ENCODE measurements at regions not wholly inside any gene's neighbourhood (a gene's known extent, or its start where the extent isn't known, plus 50 kb on each side); places are given as distances from the start of the nearest gene placed in this dataset.

DNA sequence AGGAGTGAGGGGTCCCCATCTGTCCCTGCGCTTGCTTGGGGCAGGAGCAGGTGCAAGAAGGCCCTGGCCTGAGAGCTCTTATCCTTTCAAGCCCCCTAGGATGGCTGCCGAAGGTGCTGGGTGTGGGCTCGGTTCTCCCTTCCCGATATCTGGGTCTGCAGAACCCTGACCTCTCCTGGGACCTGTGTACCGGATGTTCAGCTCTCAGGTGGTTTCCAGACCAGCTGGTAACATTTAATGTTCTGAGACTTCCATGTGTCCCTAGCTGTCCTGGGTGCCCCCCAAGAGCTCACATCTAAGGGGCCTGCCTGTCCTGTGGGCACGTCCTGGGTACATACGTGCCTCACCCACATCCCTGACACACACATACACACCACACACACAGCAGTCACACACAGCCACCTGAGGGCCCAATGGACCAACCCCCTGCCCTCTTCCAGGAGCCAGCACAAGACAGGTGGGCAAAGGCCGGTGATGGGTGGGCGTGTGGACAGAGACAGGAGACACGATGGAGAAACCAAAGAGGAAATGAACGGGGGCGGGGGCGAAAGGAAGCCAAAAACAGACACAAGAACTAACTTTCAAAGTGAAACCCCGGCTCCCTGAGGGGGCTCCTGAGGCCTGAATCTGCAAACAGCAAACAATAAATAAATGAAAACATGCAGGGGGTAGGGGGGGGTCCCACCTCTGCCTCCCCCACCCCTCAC is 124.3 kb downstream of the PTPRS start:
- TF ChIP-seq POLR2AphosphoS5 (IDR thresholded peaks at IDR 0.05; ENCODE audit: low read depth, low read length) (no peak), EP300 (IDR thresholded peaks at IDR 0.05; ENCODE audit: borderline replicate concordance in 1 of 2, low read depth in 1 of 2, low read length in 1 of 2) (no peak), GATA2 (CRISPR knock-in tag; IDR thresholded peaks at IDR 0.05) (no peak), NRF1 (IDR thresholded peaks at IDR 0.05; ENCODE audit: low read depth, low read length) (no peak), TEAD4 (IDR thresholded peaks at IDR 0.05; ENCODE audit: borderline replicate concordance, insufficient read depth) (no peak)
- Histone ChIP-seq H3F3A (replicated peaks; ENCODE audit: insufficient read depth) (no peaks in the 10 kb centered on the region), H2AFZ (ENCODE audit: low read depth) (no peak overlapping the region), H3K4me1 (ENCODE audit: control insufficient read depth in 1 of 2, insufficient read depth in 2 of 2, low read depth in 1 of 2, low read length in 1 of 2) (no peaks in the 10 kb centered on the region), H3K4me2 (no peak overlapping the region), H4K20me1 (ENCODE audit: insufficient read depth) (no peaks in the 10 kb centered on the region), H3K27ac (ENCODE audit: low read depth in 2 of 2, low read length in 1 of 2) (no peak overlapping the region), H3K4me3 (ENCODE audit: low read depth in 2 of 2, low read length in 1 of 2) (no peak overlapping the region), H3K9me3 (no peaks in the 10 kb centered on the region), H3K79me2 (ENCODE audit: insufficient read depth) (no peaks in the 10 kb centered on the region), H3K9ac (no peak overlapping the region), H3K9me2 (no peaks in the 10 kb centered on the region), H3K27me3 (ENCODE audit: insufficient read depth) (no peaks in the 10 kb centered on the region), H3K36me3 (replicated peaks in 1 of 2; ENCODE audit: control insufficient read depth in 1 of 2, insufficient read depth in 2 of 2, low read length in 1 of 2) (peaks cover 55 to 93% of the 10 kb centered on the region in 2 experiments)
- WGBS (ENCODE audit: low lambda C conversion rate) = 94% methylated on average over 11 of the region's 14 CpGs
- DNase-seq = no peak
- CTCF ChIA-PET = interaction anchor here (1.0 kb wide), 1 partner anchor 16 kb away, joined by 4 read pairs; no protein-coding TSS in a partner anchor
- POLR2A ChIA-PET = no interaction called here

GRCh38 chr19:5215431-5215830 is 125.2 kb downstream of the PTPRS start:
- ChIA-PET POLR2A (no interaction called here), CTCF (interaction anchor here (1.0 kb wide), 1 partner anchor 167 kb away, joined by 4 read pairs; no protein-coding TSS in a partner anchor)
- no peak overlapping the region for H3K4me3 ChIP-seq (ENCODE audit: low read depth in 2 of 2, low read length in 1 of 2)
- no peaks in the 10 kb centered on the region for H3K27me3 ChIP-seq (ENCODE audit: insufficient read depth)
- peaks cover 61 to 93% of the 10 kb centered on the region in 2 experiments for H3K36me3 ChIP-seq (replicated peaks in 1 of 2; ENCODE audit: control insufficient read depth in 1 of 2, insufficient read depth in 2 of 2, low read length in 1 of 2)
- TF ChIP-seq, protein P1, sequence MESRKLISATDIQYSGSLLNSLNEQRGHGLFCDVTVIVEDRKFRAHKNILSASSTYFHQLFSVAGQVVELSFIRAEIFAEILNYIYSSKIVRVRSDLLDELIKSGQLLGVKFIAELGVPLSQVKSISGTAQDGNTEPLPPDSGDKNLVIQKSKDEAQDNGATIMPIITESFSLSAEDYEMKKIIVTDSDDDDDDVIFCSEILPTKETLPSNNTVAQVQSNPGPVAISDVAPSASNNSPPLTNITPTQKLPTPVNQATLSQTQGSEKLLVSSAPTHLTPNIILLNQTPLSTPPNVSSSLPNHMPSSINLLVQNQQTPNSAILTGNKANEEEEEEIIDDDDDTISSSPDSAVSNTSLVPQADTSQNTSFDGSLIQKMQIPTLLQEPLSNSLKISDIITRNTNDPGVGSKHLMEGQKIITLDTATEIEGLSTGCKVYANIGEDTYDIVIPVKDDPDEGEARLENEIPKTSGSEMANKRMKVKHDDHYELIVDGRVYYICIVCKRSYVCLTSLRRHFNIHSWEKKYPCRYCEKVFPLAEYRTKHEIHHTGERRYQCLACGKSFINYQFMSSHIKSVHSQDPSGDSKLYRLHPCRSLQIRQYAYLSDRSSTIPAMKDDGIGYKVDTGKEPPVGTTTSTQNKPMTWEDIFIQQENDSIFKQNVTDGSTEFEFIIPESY (IDR thresholded peaks at IDR 0.05; ENCODE audit: borderline replicate concordance, low read depth) = no peak
- no peak for TF ChIP-seq SIN3A (IDR thresholded peaks at IDR 0.05; ENCODE audit: borderline replicate concordance, low read depth, low read length)
- H3K4me2 ChIP-seq = no peak overlapping the region
- no peak for DNase-seq
- no peaks in the 10 kb centered on the region for H3K9me3 ChIP-seq
- WGBS (ENCODE audit: low lambda C conversion rate) = 92% methylated on average over 15 of the region's 18 CpGs
- H3K27ac ChIP-seq (ENCODE audit: low read depth in 2 of 2, low read length in 1 of 2) = no peak overlapping the region
- no peaks in the 10 kb centered on the region for H3F3A ChIP-seq (replicated peaks; ENCODE audit: insufficient read depth)
- no peaks in the 10 kb centered on the region for H3K9me2 ChIP-seq
- no peaks in the 10 kb centered on the region for H3K4me1 ChIP-seq (ENCODE audit: control insufficient read depth in 1 of 2, insufficient read depth in 2 of 2, low read depth in 1 of 2, low read length in 1 of 2)
- no peaks in the 10 kb centered on the region for H3K79me2 ChIP-seq (ENCODE audit: insufficient read depth)
- no peak overlapping the region for H3K9ac ChIP-seq
- no peaks in the 10 kb centered on the region for H4K20me1 ChIP-seq (ENCODE audit: insufficient read depth)
- H2AFZ ChIP-seq (ENCODE audit: low read depth) = no peak overlapping the region

DNA sequence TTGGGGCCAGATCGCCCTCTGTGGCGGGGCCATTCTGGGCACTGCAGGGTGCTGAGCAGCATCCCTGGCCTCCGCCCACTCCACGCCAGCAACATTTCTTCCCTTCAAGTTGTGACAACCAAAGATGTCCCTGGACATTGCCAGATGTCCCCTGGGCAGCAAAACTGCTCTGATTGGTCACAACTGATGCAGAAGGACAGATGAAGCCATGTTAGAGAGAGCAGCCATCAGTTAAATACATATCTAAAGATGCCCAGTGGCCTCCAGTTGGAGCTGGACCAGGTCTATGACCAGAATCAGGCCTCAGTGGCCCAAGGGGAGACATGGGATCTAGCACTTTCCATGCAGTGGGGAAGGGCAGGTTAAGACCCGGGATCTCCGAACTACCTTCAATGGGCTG is 125.7 kb downstream of the PTPRS start:
- H2AFZ ChIP-seq (ENCODE audit: low read depth) = no peak overlapping the region
- no peaks in the 10 kb centered on the region for H3F3A ChIP-seq (replicated peaks; ENCODE audit: insufficient read depth)
- H3K4me3 ChIP-seq (ENCODE audit: low read depth in 2 of 2, low read length in 1 of 2) = no peak overlapping the region
- POLR2A ChIA-PET = no interaction called here
- TF ChIP-seq TCF12 (IDR thresholded peaks at IDR 0.05) = no peak
- TF ChIP-seq, protein P2, sequence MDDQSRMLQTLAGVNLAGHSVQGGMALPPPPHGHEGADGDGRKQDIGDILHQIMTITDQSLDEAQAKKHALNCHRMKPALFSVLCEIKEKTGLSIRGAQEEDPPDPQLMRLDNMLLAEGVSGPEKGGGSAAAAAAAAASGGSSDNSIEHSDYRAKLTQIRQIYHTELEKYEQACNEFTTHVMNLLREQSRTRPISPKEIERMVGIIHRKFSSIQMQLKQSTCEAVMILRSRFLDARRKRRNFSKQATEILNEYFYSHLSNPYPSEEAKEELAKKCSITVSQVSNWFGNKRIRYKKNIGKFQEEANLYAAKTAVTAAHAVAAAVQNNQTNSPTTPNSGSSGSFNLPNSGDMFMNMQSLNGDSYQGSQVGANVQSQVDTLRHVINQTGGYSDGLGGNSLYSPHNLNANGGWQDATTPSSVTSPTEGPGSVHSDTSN (IDR thresholded peaks at IDR 0.05) = no peak
- TF ChIP-seq SIN3A (IDR thresholded peaks at IDR 0.05; ENCODE audit: borderline replicate concordance, low read depth, low read length) = no peak
- no peak for TF ChIP-seq RCOR1 (IDR thresholded peaks at IDR 0.05; ENCODE audit: low read length)
- TF ChIP-seq FOXJ3 (CRISPR knock-in tag; IDR thresholded peaks at IDR 0.05) = no peak
- TF ChIP-seq EZH2phosphoT487 (IDR thresholded peaks at IDR 0.05; ENCODE audit: borderline replicate concordance, low read depth) = no peak
- no peak for TF ChIP-seq RFX5 (IDR thresholded peaks at IDR 0.05; ENCODE audit: low read length)
- H3K27ac ChIP-seq (ENCODE audit: low read depth in 2 of 2, low read length in 1 of 2) = no peak overlapping the region
- no peaks in the 10 kb centered on the region for H3K9me3 ChIP-seq
- H3K4me1 ChIP-seq (ENCODE audit: control insufficient read depth in 1 of 2, insufficient read depth in 2 of 2, low read depth in 1 of 2, low read length in 1 of 2) = no peaks in the 10 kb centered on the region
- no peaks in the 10 kb centered on the region for H4K20me1 ChIP-seq (ENCODE audit: insufficient read depth)
- DNase-seq = no peak
- WGBS (ENCODE audit: low lambda C conversion rate) = 99% methylated on average over 6 of the region's 6 CpGs
- H3K79me2 ChIP-seq (ENCODE audit: insufficient read depth) = no peaks in the 10 kb centered on the region
- no peak overlapping the region for H3K4me2 ChIP-seq
- no peaks in the 10 kb centered on the region for H3K9me2 ChIP-seq
- H3K36me3 ChIP-seq (replicated peaks in 1 of 2; ENCODE audit: control insufficient read depth in 1 of 2, insufficient read depth in 2 of 2, low read length in 1 of 2) = peaks cover 65 to 93% of the 10 kb centered on the region in 2 experiments
- CTCF ChIA-PET = interaction anchor here (1.0 kb wide), 1 partner anchor 166 kb away, joined by 4 read pairs; no protein-coding TSS in a partner anchor
- no peak overlapping the region for H3K9ac ChIP-seq
- H3K27me3 ChIP-seq (ENCODE audit: insufficient read depth) = no peaks in the 10 kb centered on the region

All from SK-N-SH (cell line).